ENCODE measurements at regions not wholly inside any gene's neighbourhood (a gene's known extent, or its start where the extent isn't known, plus 50 kb on each side); places are given as distances from the start of the nearest gene placed in this dataset.

GRCh38 chr6:104344223-104344622 lies 515.5 kb downstream of the HACE1 start:
- no peak overlapping the region for H2AFZ ChIP-seq (ENCODE audit: low read depth, low read length, severe bottlenecking)

GRCh38 chr6:104332364-104332763 lies 527.4 kb downstream of the HACE1 start:
- no peak for TF ChIP-seq EZH2phosphoT487 (conservative IDR thresholded peaks at IDR 0.05; ENCODE audit: low read length)
- TF ChIP-seq CTCF (IDR thresholded peaks at IDR 0.05; ENCODE audit: insufficient read depth, low read length, poor library complexity, severe bottlenecking), result no peak
- no peaks in the 10 kb centered on the region for H3F3A ChIP-seq (ENCODE audit: insufficient read depth)
- no peaks in the 10 kb centered on the region for H3K27me3 ChIP-seq (ENCODE audit: low read length)
- no peaks in the 10 kb centered on the region for H4K20me1 ChIP-seq (ENCODE audit: low read depth, low read length)
- H3K79me2 ChIP-seq (ENCODE audit: insufficient read depth, low read length), result no peaks in the 10 kb centered on the region
- no peak overlapping the region for H2AFZ ChIP-seq (ENCODE audit: low read depth, low read length, severe bottlenecking)
- no peak overlapping the region for H3K4me3 ChIP-seq (ENCODE audit: insufficient read depth, low read length, poor library complexity, severe bottlenecking)
- H3K4me2 ChIP-seq (ENCODE audit: low read depth, low read length, poor library complexity, severe bottlenecking), result no peak overlapping the region
- H3K27ac ChIP-seq (ENCODE audit: low read depth, low read length), result no peak overlapping the region
- H3K9me3 ChIP-seq (ENCODE audit: insufficient read depth, low read length), result no peaks in the 10 kb centered on the region
- H3K9me2 ChIP-seq (replicated peaks; ENCODE audit: insufficient read depth, low read length), result no peaks in the 10 kb centered on the region
- H3K9ac ChIP-seq (ENCODE audit: low read length), result no peak overlapping the region
- no peaks in the 10 kb centered on the region for H3K36me3 ChIP-seq (ENCODE audit: low read length)

More at GRCh38 chr6:104344223-104344622, 515.5 kb downstream of the HACE1 start:
- TF ChIP-seq CTCF (IDR thresholded peaks at IDR 0.05; ENCODE audit: insufficient read depth, low read length, poor library complexity, severe bottlenecking) (no peak), EZH2phosphoT487 (conservative IDR thresholded peaks at IDR 0.05; ENCODE audit: low read length) (no peak)
- Histone ChIP-seq H3K4me3 (ENCODE audit: insufficient read depth, low read length, poor library complexity, severe bottlenecking) (no peak overlapping the region), H3K9me3 (ENCODE audit: insufficient read depth, low read length) (0 out of 2 replicates have a peak, but pooled peaks cover 6% of the 10 kb centered on the region), H3F3A (ENCODE audit: insufficient read depth) (no peaks in the 10 kb centered on the region), H3K4me2 (ENCODE audit: low read depth, low read length, poor library complexity, severe bottlenecking) (no peak overlapping the region), H3K79me2 (ENCODE audit: insufficient read depth, low read length) (no peaks in the 10 kb centered on the region), H3K36me3 (ENCODE audit: low read length) (no peaks in the 10 kb centered on the region), H3K27me3 (ENCODE audit: low read length) (no peaks in the 10 kb centered on the region), H3K9me2 (replicated peaks; ENCODE audit: insufficient read depth, low read length) (no peaks in the 10 kb centered on the region), H3K27ac (ENCODE audit: low read depth, low read length) (no peak overlapping the region), H4K20me1 (ENCODE audit: low read depth, low read length) (no peaks in the 10 kb centered on the region), H3K9ac (ENCODE audit: low read length) (no peak overlapping the region)

- Histone ChIP-seq H2AFZ (ENCODE audit: low read depth, low read length, severe bottlenecking) (no peak overlapping the region), H3K4me3 (ENCODE audit: insufficient read depth, low read length, poor library complexity, severe bottlenecking) (no peak overlapping the region), H3K27ac (ENCODE audit: low read depth, low read length) (no peak overlapping the region), H3K9me3 (ENCODE audit: insufficient read depth, low read length) (no peaks in the 10 kb centered on the region), H3K9me2 (replicated peaks; ENCODE audit: insufficient read depth, low read length) (no peaks in the 10 kb centered on the region), H3K4me2 (ENCODE audit: low read depth, low read length, poor library complexity, severe bottlenecking) (no peak overlapping the region), H4K20me1 (ENCODE audit: low read depth, low read length) (no peaks in the 10 kb centered on the region), H3K79me2 (ENCODE audit: insufficient read depth, low read length) (no peaks in the 10 kb centered on the region), H3K36me3 (ENCODE audit: low read length) (no peaks in the 10 kb centered on the region), H3K27me3 (ENCODE audit: low read length) (no peaks in the 10 kb centered on the region), H3K9ac (ENCODE audit: low read length) (no peak overlapping the region), H3F3A (ENCODE audit: insufficient read depth) (no peaks in the 10 kb centered on the region)
- TF ChIP-seq EZH2phosphoT487 (conservative IDR thresholded peaks at IDR 0.05; ENCODE audit: low read length), result no peak
- TF ChIP-seq CTCF (IDR thresholded peaks at IDR 0.05; ENCODE audit: insufficient read depth, low read length, poor library complexity, severe bottlenecking), result no peak
Measured at GRCh38 chr6:104326173-104327001, 533.3 kb downstream of the HACE1 start.
